ENCODE measurements at regions not wholly inside any gene's neighbourhood (a gene's known extent, or its start where the extent isn't known, plus 50 kb on each side); places are given as distances from the start of the nearest gene placed in this dataset.
"Not testable (repeated sequence)": the region's sequence is repeated elsewhere in the genome, so short reads cannot be mapped to it uniquely, and the experiment has no call there.

- DNase-seq = not testable (repeated sequence)
Measured at GRCh38 chr4:49578371-49578770, 592.3 kb downstream of the CWH43 start.

GRCh38 chr4:49578899-49579298 is 592.8 kb downstream of the CWH43 start:
- not testable (repeated sequence) for DNase-seq

- DNase-seq = not testable (repeated sequence)
Measured at GRCh38 chr4:49580166-49580565, 594.1 kb downstream of the CWH43 start.

- DNase-seq = not testable (repeated sequence)
Measured at GRCh38 chr4:49588401-49588800, 602.3 kb downstream of the CWH43 start.

GRCh38 chr4:49618436-49618835 is 632.4 kb downstream of the CWH43 start:
- DNase-seq = not testable (repeated sequence)

GRCh38 chr4:49626478-49626877 is 640.4 kb downstream of the CWH43 start:
- not testable (repeated sequence) for DNase-seq
